ENCODE measurements at regions not wholly inside any gene's neighbourhood (a gene's known extent, or its start where the extent isn't known, plus 50 kb on each side); places are given as distances from the start of the nearest gene placed in this dataset.

GRCh38 chr14:45990252-45990651 lies 661.3 kb downstream of the RPL10L start:
- TF ChIP-seq REST (IDR thresholded peaks at IDR 0.05; ENCODE audit: insufficient replicate concordance, low read depth): no peak
- TF ChIP-seq CTCF (IDR thresholded peaks at IDR 0.05; ENCODE audit: insufficient read depth, low read length): no peak
- TF ChIP-seq POLR2AphosphoS5 (IDR thresholded peaks at IDR 0.05; ENCODE audit: low read depth): no peak
- TF ChIP-seq GABPA (IDR thresholded peaks at IDR 0.05; ENCODE audit: low read depth): no peak
- TF ChIP-seq SPI1 (IDR thresholded peaks at IDR 0.05; ENCODE audit: borderline replicate concordance, low read depth): no peak

Data from HL-60 (cell line).